BE2C (cell line): ENCODE measurements at regions not wholly inside any gene's neighbourhood (a gene's known extent, or its start where the extent isn't known, plus 50 kb on each side); places are given as distances from the start of the nearest gene placed in this dataset.

ENCODE experiments used
- DNase-seq: peaks from one replicate; pipeline ENCODE4 v3.0.0-alpha.2; 2020
- H3K27me3 ChIP-seq: fragments of 250-450 bp; sonication (Bioruptor Pico); 2 replicates; pipeline ENCODE4 v1.5.1; 2020; ENCODE audit warnings: mild to moderate bottlenecking
- H3K36me3 ChIP-seq: fragments of 250-450 bp; sonication (Bioruptor Pico); 2 replicates; pipeline ENCODE4 v1.5.1; 2020; ENCODE audit warnings: mild to moderate bottlenecking
- H3K4me1 ChIP-seq: fragments of 250-450 bp; sonication (Bioruptor Pico); 2 replicates; pipeline ENCODE4 v1.5.1; 2020
- H3K4me3 ChIP-seq: 2 replicates; pipeline ENCODE4 v1.5.1; 2011; ENCODE audit warnings: low read depth, low read length
- H3K9me3 ChIP-seq: fragments of 250-450 bp; sonication (Bioruptor Pico); 2 replicates; pipeline ENCODE4 v1.5.1; 2020
- TF ChIP-seq, protein P1 (sequence below): IDR thresholded peaks from 2 replicates; pipeline ENCODE4 v1.5.1; 2012; ENCODE audit warnings: mild to moderate bottlenecking, low read depth, low read length

DNA sequence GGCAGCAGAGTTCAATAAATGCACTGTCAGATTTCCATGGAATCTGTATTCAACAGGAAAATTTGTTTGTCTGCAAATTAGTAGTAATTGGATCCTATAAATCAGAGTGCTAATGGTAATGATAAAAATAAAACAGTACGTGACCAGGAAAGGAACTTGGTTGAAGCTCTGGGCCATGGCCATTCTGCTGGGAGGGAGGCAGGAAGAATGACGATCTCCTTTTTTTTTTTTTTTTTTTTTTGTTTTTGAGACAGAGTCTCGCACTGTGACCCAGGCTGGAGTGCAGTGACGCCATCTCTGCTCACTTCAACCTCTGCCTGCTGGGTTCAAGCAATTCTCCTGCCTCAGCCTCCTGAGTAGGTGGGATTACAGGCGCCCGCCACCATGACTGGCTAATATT is 94.8 kb upstream of the SEC11C start:
- TF ChIP-seq, protein P1, sequence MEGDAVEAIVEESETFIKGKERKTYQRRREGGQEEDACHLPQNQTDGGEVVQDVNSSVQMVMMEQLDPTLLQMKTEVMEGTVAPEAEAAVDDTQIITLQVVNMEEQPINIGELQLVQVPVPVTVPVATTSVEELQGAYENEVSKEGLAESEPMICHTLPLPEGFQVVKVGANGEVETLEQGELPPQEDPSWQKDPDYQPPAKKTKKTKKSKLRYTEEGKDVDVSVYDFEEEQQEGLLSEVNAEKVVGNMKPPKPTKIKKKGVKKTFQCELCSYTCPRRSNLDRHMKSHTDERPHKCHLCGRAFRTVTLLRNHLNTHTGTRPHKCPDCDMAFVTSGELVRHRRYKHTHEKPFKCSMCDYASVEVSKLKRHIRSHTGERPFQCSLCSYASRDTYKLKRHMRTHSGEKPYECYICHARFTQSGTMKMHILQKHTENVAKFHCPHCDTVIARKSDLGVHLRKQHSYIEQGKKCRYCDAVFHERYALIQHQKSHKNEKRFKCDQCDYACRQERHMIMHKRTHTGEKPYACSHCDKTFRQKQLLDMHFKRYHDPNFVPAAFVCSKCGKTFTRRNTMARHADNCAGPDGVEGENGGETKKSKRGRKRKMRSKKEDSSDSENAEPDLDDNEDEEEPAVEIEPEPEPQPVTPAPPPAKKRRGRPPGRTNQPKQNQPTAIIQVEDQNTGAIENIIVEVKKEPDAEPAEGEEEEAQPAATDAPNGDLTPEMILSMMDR, result no peak
- Histone ChIP-seq H3K36me3 (no peaks in the 10 kb centered on the region), H3K9me3 (no peaks in the 10 kb centered on the region), H3K27me3 (no peaks in the 10 kb centered on the region), H3K4me3 (no peak overlapping the region), H3K4me1 (no peaks in the 10 kb centered on the region)
- no peak for DNase-seq

GRCh38 chr18:59047321-59048047 is 92.2 kb upstream of the SEC11C start:
- no peaks in the 10 kb centered on the region for H3K36me3 ChIP-seq
- TF ChIP-seq, protein P1, result no peak

GRCh38 chr18:59048048-59048363 is 91.7 kb upstream of the SEC11C start:
- Histone ChIP-seq H3K4me1 (no peaks in the 10 kb centered on the region), H3K27me3 (no peaks in the 10 kb centered on the region), H3K9me3 (no peaks in the 10 kb centered on the region), H3K36me3 (no peaks in the 10 kb centered on the region), H3K4me3 (no peak overlapping the region)
- TF ChIP-seq, protein P1, result no peak
- no peak for DNase-seq

More at GRCh38 chr18:59047321-59048047, 92.2 kb upstream of the SEC11C start:
- DNase-seq, result no peak
- Histone ChIP-seq H3K4me1 (no peaks in the 10 kb centered on the region), H3K4me3 (no peak overlapping the region), H3K9me3 (no peaks in the 10 kb centered on the region), H3K27me3 (no peaks in the 10 kb centered on the region)

DNA sequence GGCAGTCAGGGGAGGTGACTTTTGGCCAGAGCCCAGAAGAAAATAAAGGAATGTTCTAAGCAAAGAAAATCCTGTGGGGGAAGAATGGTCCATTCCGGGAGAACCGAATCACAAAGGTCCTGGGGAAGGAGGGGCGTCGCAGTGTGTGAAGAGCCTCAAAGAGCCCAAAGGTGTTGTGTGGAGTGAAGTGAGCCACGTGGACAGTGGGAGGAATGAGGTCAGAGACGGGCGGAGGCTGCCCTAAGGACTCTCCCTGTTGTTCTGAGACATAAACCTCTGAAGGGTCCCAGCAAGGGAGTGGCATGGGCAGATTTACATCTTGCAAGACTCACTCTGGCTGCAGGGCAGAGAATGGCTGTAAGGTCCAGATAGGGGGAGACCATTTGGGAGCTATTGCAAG is 91.3 kb upstream of the SEC11C start:
- TF ChIP-seq, protein P1, result no peak
- no peak for DNase-seq
- Histone ChIP-seq H3K9me3 (no peaks in the 10 kb centered on the region), H3K4me1 (no peaks in the 10 kb centered on the region), H3K4me3 (no peak overlapping the region), H3K36me3 (no peaks in the 10 kb centered on the region), H3K27me3 (no peaks in the 10 kb centered on the region)

GRCh38 chr18:59049721-59050660 is 89.7 kb upstream of the SEC11C start:
- Histone ChIP-seq H3K4me1 (no peaks in the 10 kb centered on the region), H3K36me3 (no peaks in the 10 kb centered on the region), H3K9me3 (no peaks in the 10 kb centered on the region), H3K4me3 (no peak overlapping the region), H3K27me3 (no peaks in the 10 kb centered on the region)
- no peak for DNase-seq
- TF ChIP-seq, protein P1, result no peak

GRCh38 chr18:59050661-59051057 is 89.0 kb upstream of the SEC11C start:
- TF ChIP-seq, protein P1, result no peak
- H3K4me3 ChIP-seq, result no peak overlapping the region
- H3K4me1 ChIP-seq, result no peaks in the 10 kb centered on the region
- no peaks in the 10 kb centered on the region for H3K9me3 ChIP-seq
- no peaks in the 10 kb centered on the region for H3K36me3 ChIP-seq
- no peaks in the 10 kb centered on the region for H3K27me3 ChIP-seq
- DNase-seq, result no peak
